BE2C (cell line): ENCODE measurements at regions not wholly inside any gene's neighbourhood (a gene's known extent, or its start where the extent isn't known, plus 50 kb on each side); places are given as distances from the start of the nearest gene placed in this dataset.

Source experiments
- DNase-seq: peaks from one replicate; pipeline ENCODE4 v3.0.0-alpha.2; 2020
- H3K27me3 ChIP-seq: fragments of 250-450 bp; sonication (Bioruptor Pico); 2 replicates; pipeline ENCODE4 v1.5.1; 2020; ENCODE audit warnings: mild to moderate bottlenecking
- H3K36me3 ChIP-seq: fragments of 250-450 bp; sonication (Bioruptor Pico); 2 replicates; pipeline ENCODE4 v1.5.1; 2020; ENCODE audit warnings: mild to moderate bottlenecking
- H3K4me1 ChIP-seq: fragments of 250-450 bp; sonication (Bioruptor Pico); 2 replicates; pipeline ENCODE4 v1.5.1; 2020
- H3K4me3 ChIP-seq: 2 replicates; pipeline ENCODE4 v1.5.1; 2011; ENCODE audit warnings: low read depth, low read length
- H3K9me3 ChIP-seq: fragments of 250-450 bp; sonication (Bioruptor Pico); 2 replicates; pipeline ENCODE4 v1.5.1; 2020
- CTCF ChIP-seq: IDR thresholded peaks from 2 replicates; pipeline ENCODE4 v1.5.1; 2012; ENCODE audit warnings: mild to moderate bottlenecking, low read depth, low read length

- Histone ChIP-seq H3K36me3 (no peaks in the 10 kb centered on the region), H3K27me3 (no peaks in the 10 kb centered on the region; the same call in 1 of the 2 replicates), H3K4me1 (no peaks in the 10 kb centered on the region), H3K9me3 (no peaks in the 10 kb centered on the region), H3K4me3 (no peak overlapping the region)
- TF ChIP-seq CTCF, result no peak
- no peak for DNase-seq
Observed at GRCh38 chr7:157480371-157481050, 143.7 kb downstream of the DNAJB6 start.

- H3K9me3 ChIP-seq, result no peaks in the 10 kb centered on the region
- no peak for TF ChIP-seq CTCF
- H3K4me1 ChIP-seq, result no peaks in the 10 kb centered on the region
- DNase-seq, result no peak
- H3K4me3 ChIP-seq, result no peak overlapping the region
- H3K27me3 ChIP-seq, result no peaks in the 10 kb centered on the region; the same call in 1 of the 2 replicates
- H3K36me3 ChIP-seq, result no peaks in the 10 kb centered on the region
Observed at GRCh38 chr7:157481389-157481788, 144.6 kb downstream of the DNAJB6 start.

GRCh38 chr7:157482025-157482424 lies 145.2 kb downstream of the DNAJB6 start:
- Histone ChIP-seq H3K4me3 (no peak overlapping the region), H3K9me3 (no peaks in the 10 kb centered on the region), H3K36me3 (no peaks in the 10 kb centered on the region), H3K27me3 (peaks cover 4% of the 10 kb centered on the region), H3K4me1 (no peaks in the 10 kb centered on the region)
- DNase-seq, result no peak
- TF ChIP-seq CTCF, result no peak

GRCh38 chr7:157482517-157483087 lies 145.8 kb downstream of the DNAJB6 start:
- Histone ChIP-seq H3K36me3 (no peaks in the 10 kb centered on the region), H3K27me3 (peaks cover 4% of the 10 kb centered on the region; the same call in 1 of the 2 replicates), H3K4me1 (no peaks in the 10 kb centered on the region), H3K4me3 (no peak overlapping the region), H3K9me3 (no peaks in the 10 kb centered on the region)
- DNase-seq, result no peak
- TF ChIP-seq CTCF, result no peak

- DNase-seq, result no peak
- Histone ChIP-seq H3K9me3 (no peaks in the 10 kb centered on the region), H3K27me3 (peaks cover 4% of the 10 kb centered on the region; the same call in 1 of the 2 replicates), H3K36me3 (no peaks in the 10 kb centered on the region), H3K4me3 (no peak overlapping the region), H3K4me1 (no peaks in the 10 kb centered on the region)
- no peak for TF ChIP-seq CTCF
Observed at GRCh38 chr7:157483515-157483914, 146.7 kb downstream of the DNAJB6 start.

- Histone ChIP-seq H3K4me1 (no peaks in the 10 kb centered on the region), H3K9me3 (no peaks in the 10 kb centered on the region), H3K27me3 (peaks cover 4% of the 10 kb centered on the region; the same call in 1 of the 2 replicates)
Observed at GRCh38 chr7:157483971-157484410, 147.2 kb downstream of the DNAJB6 start.

More at GRCh38 chr7:157483971-157484410, 147.2 kb downstream of the DNAJB6 start:
- DNase-seq, result no peak
- Histone ChIP-seq H3K4me3 (no peak overlapping the region), H3K36me3 (no peaks in the 10 kb centered on the region)
- TF ChIP-seq CTCF, result no peak
